ENCODE measurements at regions not wholly inside any gene's neighbourhood (a gene's known extent, or its start where the extent isn't known, plus 50 kb on each side); places are given as distances from the start of the nearest gene placed in this dataset.

- H3K36me3 ChIP-seq (ENCODE audit: insufficient read depth) = no peaks in the 10 kb centered on the region
- no peaks in the 10 kb centered on the region for H3K27me3 ChIP-seq (ENCODE audit: insufficient read depth, low read depth)
- no peaks in the 10 kb centered on the region for H3K79me2 ChIP-seq (ENCODE audit: insufficient read depth, low read depth)
- no peak overlapping the region for H3K27ac ChIP-seq
- no peak overlapping the region for H2AFZ ChIP-seq (ENCODE audit: low read depth)
- H3K4me1 ChIP-seq (ENCODE audit: low read depth, poor library complexity, severe bottlenecking) = no peaks in the 10 kb centered on the region
- no peak overlapping the region for H3K4me3 ChIP-seq (IDR thresholded peaks at IDR 0.05; ENCODE audit: insufficient read depth, low read depth, low read length)
- no peaks in the 10 kb centered on the region for H4K20me1 ChIP-seq (ENCODE audit: insufficient read depth)
- TF ChIP-seq CTCF (conservative IDR thresholded peaks at IDR 0.05; ENCODE audit: low read depth, low read length) = no peak
- H3K4me2 ChIP-seq = no peak overlapping the region
- H3K9ac ChIP-seq = no peak overlapping the region
These were observed 1300.5 kb downstream of the TMEM121 start for GRCh38 chr14:106826833-106827369.

DNA sequence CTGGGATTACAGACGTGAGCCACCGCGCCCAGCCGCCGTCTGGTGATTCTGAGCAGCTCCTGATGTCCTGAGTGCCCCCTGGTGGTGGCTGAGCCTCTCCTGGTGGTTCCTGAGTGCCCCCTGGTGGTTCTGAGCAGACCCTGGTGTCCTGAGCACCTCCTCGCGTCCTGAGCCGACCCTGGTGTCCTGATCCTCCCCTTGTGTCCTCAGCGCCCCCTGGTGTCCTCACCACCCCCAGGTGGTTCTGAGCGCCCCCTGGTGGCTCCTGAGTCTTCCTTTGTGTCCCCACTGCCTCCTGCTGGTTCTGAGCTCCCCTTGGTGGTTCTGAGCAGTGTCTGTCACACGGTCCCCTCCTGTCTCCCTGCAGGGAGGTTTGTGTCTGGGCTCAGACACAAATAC lies 1304.9 kb downstream of the TMEM121 start:
- H3K4me3 ChIP-seq (IDR thresholded peaks at IDR 0.05; ENCODE audit: insufficient read depth, low read depth, low read length) = no peak overlapping the region

DNA sequence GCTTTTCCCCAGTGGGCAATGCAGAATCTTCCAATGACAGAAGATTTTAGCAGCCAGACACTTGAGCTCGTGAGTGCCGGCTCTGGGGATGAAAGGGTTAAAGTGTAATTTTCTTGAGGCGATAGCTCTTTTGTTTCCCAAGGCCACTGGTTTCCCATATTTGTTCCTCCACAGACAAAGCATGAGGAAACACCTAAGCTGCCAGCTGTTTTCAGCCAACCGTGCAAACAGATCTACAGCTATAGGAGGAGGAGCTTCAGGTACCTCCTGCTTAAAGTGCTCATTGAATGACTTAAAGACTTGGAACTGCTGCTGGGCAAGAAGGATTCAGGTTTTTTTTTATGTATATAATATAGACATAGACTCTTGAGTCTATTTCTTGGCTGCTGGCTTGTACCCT lies 1311.5 kb downstream of the TMEM121 start:
- Histone ChIP-seq H3K36me3 (ENCODE audit: insufficient read depth) (no peaks in the 10 kb centered on the region), H4K20me1 (ENCODE audit: insufficient read depth) (no peaks in the 10 kb centered on the region), H3K4me2 (no peak overlapping the region), H3K4me1 (ENCODE audit: low read depth, poor library complexity, severe bottlenecking) (no peaks in the 10 kb centered on the region), H2AFZ (ENCODE audit: low read depth) (no peak overlapping the region), H3K4me3 (IDR thresholded peaks at IDR 0.05; ENCODE audit: insufficient read depth, low read depth, low read length) (no peak overlapping the region), H3K9ac (no peak overlapping the region), H3K27me3 (ENCODE audit: insufficient read depth, low read depth) (peaks cover 5% of the 10 kb centered on the region; the same call in 1 of the 2 replicates), H3K27ac (no peak overlapping the region), H3K79me2 (ENCODE audit: insufficient read depth, low read depth) (no peaks in the 10 kb centered on the region)
- TF ChIP-seq CTCF (conservative IDR thresholded peaks at IDR 0.05; ENCODE audit: low read depth, low read length) = no peak

More for the DNA sequence above, 1304.9 kb downstream of the TMEM121 start:
- Histone ChIP-seq H2AFZ (ENCODE audit: low read depth) (no peak overlapping the region), H3K27me3 (ENCODE audit: insufficient read depth, low read depth) (no peaks in the 10 kb centered on the region), H4K20me1 (ENCODE audit: insufficient read depth) (no peaks in the 10 kb centered on the region), H3K9ac (peak overlapping the region; percentile 41; the same call in 1 of the 2 replicates), H3K4me2 (no peak overlapping the region), H3K79me2 (ENCODE audit: insufficient read depth, low read depth) (no peaks in the 10 kb centered on the region), H3K4me1 (ENCODE audit: low read depth, poor library complexity, severe bottlenecking) (no peaks in the 10 kb centered on the region), H3K27ac (peak overlapping the region; percentile 46; the same call in 1 of the 2 replicates), H3K36me3 (ENCODE audit: insufficient read depth) (no peaks in the 10 kb centered on the region)
- peak; percentile 78 for TF ChIP-seq CTCF (conservative IDR thresholded peaks at IDR 0.05; ENCODE audit: low read depth, low read length)

- H3K4me3 ChIP-seq (IDR thresholded peaks at IDR 0.05; ENCODE audit: insufficient read depth, low read depth, low read length) = no peak overlapping the region
- H3K4me2 ChIP-seq = no peak overlapping the region
- no peak overlapping the region for H3K9ac ChIP-seq
- H3K4me1 ChIP-seq (ENCODE audit: low read depth, poor library complexity, severe bottlenecking) = peaks cover 7% of the 10 kb centered on the region
- H3K79me2 ChIP-seq (ENCODE audit: insufficient read depth, low read depth) = no peaks in the 10 kb centered on the region
- no peak overlapping the region for H3K27ac ChIP-seq
- no peaks in the 10 kb centered on the region for H4K20me1 ChIP-seq (ENCODE audit: insufficient read depth)
- H3K27me3 ChIP-seq (ENCODE audit: insufficient read depth, low read depth) = peaks cover 11% of the 10 kb centered on the region; the same call in 1 of the 2 replicates
- no peaks in the 10 kb centered on the region for H3K36me3 ChIP-seq (ENCODE audit: insufficient read depth)
- H2AFZ ChIP-seq (ENCODE audit: low read depth) = no peak overlapping the region
- TF ChIP-seq CTCF (conservative IDR thresholded peaks at IDR 0.05; ENCODE audit: low read depth, low read length) = no peak
These were observed 1312.8 kb downstream of the TMEM121 start for GRCh38 chr14:106838991-106839769.
